NCI-H1417 treated with DMSO at 0.1 percent for 48 hours (cell line): ENCODE measurements at regions not wholly inside any gene's neighbourhood (a gene's known extent, or its start where the extent isn't known, plus 50 kb on each side); places are given as distances from the start of the nearest gene placed in this dataset.

Experiments
- DNase-seq: peaks from one replicate; lab custom pipeline; 2025; lab: John Stamatoyannopoulos, UW

DNA sequence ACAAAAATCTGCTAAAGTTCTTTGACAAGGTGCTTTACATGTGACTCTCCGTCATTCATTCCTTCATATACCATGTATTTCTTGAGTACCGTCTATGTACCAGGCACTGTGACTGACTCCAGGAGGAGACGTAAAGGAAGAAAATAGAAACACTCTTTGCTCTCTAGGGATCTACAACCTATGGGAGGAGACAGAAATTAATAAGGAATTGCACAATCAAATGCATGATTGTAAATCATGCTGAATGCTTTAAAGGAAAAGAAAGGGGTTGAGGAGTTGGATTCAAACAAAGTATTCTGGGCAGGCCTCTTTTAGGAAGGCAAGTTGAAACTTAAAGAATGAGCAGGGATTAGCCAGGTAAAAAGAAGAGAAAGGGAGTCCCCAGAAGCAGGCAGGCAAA, 239.1 kb upstream of the FGGY start:
- no peak for DNase-seq

DNA sequence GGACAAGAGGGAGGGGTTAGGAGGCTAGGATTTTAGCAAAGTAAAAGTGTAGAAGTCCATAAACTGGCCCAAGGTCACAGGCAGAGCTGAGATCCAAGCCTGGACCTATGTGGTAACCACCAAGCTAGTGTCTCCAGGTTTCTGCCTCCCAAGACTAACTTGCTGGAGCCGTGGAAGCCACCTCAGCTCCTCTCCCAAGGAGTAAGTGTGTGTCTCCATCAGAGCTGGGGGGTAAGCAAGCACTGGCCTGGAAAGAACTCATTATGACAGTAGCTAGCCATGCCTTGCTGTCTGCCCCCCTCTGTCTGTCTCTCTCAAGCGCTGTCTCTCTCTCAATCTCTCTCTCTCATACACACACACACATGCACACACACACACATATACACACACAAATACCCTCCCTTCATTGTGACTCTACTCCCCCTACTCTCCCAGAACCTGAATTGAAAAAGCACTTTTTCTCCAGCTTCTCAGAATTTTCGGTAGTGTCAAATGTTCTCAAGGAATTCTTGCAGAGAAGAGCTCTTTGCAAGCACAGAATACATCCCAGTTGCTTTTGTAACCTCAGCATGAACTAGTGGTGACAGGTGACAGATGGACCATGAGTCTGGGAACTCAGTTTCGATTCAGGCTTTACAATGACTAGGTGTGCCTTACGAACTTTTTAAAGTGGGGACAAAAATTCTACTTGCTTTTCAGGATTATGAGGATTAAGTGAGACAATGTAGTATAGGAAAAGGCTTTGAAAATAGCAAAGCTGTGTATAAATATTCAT, 238.0 kb upstream of the FGGY start:
- no peak for DNase-seq

- DNase-seq, result no peak
Measured at GRCh38 chr1:59061876-59062275, 235.0 kb upstream of the FGGY start.

GRCh38 chr1:59062743-59063142, 234.2 kb upstream of the FGGY start:
- no peak for DNase-seq

DNA sequence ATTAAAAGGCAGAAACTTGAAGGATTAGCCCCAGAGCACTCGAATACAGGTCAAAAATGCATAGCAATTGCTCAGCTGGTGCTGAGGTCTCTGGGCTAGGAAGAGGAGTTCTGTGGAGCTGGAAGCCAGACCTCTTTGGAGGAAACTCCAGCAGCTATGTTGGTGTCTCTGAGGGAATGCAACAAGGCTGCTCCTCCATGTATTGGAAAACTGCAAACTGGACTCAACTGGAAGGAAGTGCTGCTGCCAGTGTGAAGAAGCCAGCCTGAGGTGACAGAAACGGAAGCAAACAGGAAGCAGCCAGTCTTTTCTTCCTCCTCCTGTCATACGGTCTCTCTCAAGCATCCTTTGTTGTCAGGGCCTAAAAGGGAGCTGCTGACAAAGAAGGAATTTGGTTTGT, 233.4 kb upstream of the FGGY start:
- DNase-seq, result no peak

GRCh38 chr1:59064592-59064991, 232.3 kb upstream of the FGGY start:
- DNase-seq, result no peak

- no peak for DNase-seq
Measured at GRCh38 chr1:59066236-59066635, 230.7 kb upstream of the FGGY start.

GRCh38 chr1:59070610-59071009, 226.3 kb upstream of the FGGY start:
- DNase-seq, result no peak

DNA sequence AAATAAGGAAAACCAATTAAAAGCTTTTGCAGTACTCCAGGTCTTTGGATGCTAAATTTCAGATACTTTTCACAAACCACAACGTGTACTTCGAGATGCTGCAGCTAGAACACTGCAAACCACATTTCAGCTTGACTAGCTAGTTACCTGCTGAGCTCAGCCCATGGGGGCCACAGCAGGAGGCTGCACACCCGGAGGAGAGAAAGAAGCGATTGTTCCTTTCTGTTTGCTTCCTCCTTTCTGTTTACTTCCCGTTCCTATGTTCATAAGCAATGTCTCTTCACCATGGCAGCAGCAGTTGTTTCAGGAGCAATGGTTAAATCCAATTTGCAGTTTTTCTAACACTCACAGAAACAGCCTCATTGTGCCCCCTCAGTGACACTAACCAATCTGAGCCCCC, 225.6 kb upstream of the FGGY start:
- no peak for DNase-seq

DNA sequence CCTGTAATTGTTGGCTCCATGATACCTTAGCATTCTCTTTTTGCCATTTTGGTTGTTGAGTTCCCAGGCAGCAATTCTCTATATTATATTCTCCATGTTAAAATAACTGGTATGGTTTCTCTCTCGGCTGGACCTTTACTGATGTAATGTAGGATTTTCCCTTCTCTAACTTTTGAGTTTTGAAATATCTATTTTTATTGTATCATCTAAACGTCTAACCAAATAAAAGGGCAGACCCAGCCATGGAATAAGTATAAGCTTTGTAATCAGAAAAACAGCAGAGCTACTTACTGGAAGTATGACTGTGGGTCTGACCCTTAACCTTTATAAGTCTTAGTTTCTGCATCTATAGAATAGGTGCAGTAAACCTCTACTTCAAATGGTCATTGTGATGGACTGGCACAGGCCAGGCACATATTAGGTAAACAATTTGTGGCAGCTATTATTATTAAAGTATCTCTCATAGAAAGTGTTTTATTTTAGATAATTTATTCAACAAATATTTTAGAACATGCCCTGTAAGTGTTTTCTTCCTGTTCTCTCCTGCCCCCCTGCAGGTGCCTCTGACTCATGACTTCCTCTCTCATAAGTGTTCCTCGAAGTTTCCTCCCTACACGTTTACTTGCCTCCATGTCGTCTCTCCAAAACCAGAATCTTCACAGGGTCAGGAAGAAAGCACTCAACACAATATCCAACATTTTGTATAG, 224.9 kb upstream of the FGGY start:
- DNase-seq, result no peak

GRCh38 chr1:59072583-59072947, 224.3 kb upstream of the FGGY start:
- no peak for DNase-seq

DNA sequence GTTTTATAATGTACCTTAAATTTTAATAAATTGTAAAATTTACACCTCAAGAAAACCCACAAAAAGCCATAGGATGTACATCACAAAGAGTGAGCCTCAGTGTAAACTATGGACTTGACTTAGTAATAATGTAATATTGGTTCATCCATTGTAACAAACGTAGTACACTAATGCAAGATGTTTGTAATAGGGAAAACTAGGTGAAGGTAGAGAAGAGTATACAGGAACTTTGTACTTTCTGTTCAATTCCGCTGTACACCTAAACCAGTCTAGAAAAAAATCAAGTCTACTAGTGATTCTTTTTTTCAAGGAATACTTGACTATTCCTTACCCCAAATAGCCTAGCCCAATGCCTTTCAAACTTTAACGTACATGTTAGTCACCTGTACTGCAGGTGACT, 222.3 kb upstream of the FGGY start:
- no peak for DNase-seq

GRCh38 chr1:59075021-59075420, 221.9 kb upstream of the FGGY start:
- no peak for DNase-seq

GRCh38 chr1:59076612-59077011, 220.3 kb upstream of the FGGY start:
- no peak for DNase-seq

DNA sequence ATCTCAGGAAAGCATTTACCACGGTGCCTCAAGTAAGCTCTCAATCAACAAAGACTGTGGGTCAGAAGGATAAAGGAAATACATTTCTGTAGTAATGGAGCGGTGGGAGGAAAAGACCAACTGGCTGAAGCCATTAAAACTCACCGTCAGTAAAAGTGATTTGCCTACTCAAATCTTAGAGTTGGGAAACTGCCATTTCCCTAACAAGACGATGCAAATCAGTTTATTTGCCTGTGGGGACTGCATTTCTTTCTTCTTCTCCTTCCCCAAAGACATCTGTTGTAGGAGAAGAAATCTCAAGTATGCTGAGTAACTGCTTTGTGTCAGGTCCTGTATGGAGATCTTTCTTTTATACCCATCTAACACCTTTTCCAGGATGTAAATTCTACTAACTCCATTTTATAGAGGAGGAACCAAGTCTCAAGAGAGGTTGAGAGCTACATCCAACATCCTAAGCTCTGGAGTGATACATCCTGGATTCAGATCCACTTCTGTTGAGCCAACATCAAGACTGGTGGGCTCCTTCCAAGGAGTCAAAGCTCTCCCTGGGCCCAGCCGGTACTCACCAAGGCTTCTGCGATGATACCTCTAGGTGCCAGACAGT, 219.3 kb upstream of the FGGY start:
- no peak for DNase-seq

GRCh38 chr1:59078070-59078800, 218.7 kb upstream of the FGGY start:
- peak; percentile 48 for DNase-seq

DNA sequence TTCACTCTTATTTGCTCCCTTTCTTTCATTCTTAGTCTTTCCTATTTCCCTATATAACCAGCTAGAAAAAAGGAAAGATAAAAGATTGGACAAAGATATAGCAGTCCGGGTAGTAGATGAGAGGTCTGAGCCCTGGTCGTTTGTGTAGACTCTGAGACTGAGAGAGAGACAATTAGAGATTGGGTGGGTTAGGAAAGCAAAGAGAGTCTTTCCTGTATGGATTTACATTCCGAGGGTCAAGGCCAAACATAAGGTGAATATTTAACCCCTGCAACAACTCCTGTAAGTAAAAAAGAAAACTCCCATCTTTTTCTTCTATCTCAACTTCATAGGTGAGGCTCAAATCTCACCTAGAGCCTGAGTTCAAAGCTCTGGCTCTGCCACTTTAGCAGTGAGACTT, 218.0 kb upstream of the FGGY start:
- DNase-seq, result no peak

DNA sequence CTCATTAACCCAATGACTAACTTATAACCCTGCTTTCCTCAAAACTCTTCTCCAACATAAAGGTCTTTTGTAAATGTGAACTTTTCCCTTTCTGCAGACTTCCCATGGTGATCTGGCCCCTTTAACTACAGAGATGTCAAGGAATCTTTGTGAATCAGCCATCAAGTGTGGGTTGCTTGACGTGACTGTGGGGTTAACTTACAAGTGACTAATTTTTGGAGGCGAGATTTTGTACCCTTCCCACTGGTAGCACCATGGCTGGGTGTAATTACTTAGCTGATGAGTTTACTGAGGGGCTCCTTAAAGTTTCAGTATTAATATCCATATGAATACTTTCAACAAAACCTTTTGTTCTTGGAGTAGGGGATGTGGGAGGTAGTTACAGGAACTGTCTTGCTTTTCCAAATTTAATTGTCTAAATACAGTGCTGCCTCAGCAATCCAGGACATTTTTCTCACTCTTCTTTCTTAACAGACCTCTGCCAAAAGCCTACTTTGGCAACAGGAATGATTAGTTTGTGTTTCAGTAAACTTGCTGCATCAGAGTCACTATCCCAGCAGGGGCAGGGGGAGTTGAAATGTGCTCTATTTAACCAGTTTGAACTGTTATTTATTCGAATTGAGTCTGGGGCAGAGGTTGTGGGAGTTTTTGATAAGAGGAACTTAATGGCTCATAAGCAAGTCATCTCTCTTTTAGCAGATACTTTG, 217.3 kb upstream of the FGGY start:
- no peak for DNase-seq

DNA sequence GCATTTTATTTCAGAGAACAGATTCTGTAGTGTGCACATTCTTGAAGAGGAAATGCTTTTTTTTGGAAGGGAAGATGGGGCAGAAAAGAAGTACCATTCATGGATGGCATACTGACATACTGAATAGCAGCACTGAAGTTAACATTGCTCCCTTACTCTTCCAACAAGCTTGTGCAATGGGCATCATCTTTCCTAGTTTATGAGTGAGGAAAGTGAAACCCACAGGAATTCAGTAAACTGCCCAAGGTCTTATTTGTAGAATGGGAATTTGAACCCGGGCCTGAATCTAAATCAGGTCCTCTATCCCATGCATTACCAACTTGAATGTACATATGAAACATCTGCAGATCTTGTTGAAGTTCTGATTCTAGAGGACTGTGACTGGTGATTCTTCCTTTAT, 215.7 kb upstream of the FGGY start:
- DNase-seq, result no peak

- DNase-seq, result no peak
Measured at GRCh38 chr1:59081795-59082194, 215.1 kb upstream of the FGGY start.

DNA sequence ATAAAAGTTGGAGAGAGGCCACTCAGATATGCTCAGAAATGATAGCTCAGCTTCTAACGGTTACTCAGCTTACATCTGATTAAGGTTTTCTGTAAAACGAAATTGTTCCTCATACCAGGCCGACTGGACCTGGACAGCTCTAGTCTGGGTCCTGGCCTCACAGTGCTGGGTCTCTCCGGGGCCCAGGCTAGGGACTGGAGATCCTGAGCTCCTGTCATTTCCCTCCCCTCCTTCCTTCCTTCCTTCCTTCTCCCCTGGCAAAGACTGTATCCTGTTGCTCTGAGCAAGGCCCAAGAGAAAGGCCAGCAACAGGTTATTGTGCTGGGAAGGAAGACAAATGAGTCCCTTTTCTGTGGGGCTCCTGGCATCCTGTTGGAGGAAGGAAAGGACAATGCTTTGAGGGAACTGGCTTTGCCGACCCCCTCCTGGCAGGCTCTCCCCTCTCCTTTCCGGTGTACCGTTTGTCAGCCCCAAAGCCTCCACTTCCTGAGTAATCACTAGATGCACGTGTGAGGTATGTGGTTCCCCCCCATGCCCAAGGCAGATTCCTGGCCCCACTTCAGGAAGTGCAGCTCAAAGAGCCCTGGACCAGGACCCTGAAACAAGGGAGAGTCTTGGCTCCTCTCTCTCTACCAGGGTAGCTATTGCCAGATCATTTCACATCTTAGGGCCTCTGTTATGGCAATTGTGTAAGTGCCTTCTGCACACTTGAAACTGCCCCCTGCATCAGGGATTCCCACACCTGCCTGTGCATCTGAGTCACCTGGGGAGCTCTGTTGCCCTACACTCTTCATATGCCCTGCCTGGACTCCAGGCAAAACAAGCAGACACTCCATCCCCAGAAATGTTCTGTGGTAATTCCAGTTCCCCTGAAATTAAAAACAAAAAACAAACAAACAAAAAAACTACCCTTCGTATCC, 212.7 kb upstream of the FGGY start:
- no peak for DNase-seq
